Left lung (tissue), 4 donors: ENCODE measurements at regions not wholly inside any gene's neighbourhood (a gene's known extent, or its start where the extent isn't known, plus 50 kb on each side); places are given as distances from the start of the nearest gene placed in this dataset.

ENCODE experiments used
- ATAC-seq: fragments of 200-7000 bp; cut with Tn5 transposase; one replicate; pipeline ENCODE4 v1.9.1; 2020; ENCODE audit warnings: moderate library complexity
- DNase-seq, 4 donors: peaks; one replicate each; pipeline ENCODE4 v3.0.0-alpha.2; 2013 to 2020
- H3K27ac ChIP-seq, 2 donors: fragments of 200-600 bp; sonication (generic) in 1 of 2; one replicate each; pipeline versions ENCODE4 v1.5.0 to v1.8.0; 2020 to 2021
- H3K27me3 ChIP-seq, 2 donors: fragments of 200-600 bp; sonication (generic) in 1 of 2; one replicate each; pipeline versions ENCODE4 v1.5.0 to v1.8.0; 2020 to 2021
- H3K36me3 ChIP-seq, 2 donors: fragments of 200-600 bp; sonication (generic) in 1 of 2; one replicate each; pipeline versions ENCODE4 v1.5.0 to v1.8.0; 2020 to 2021
- H3K4me1 ChIP-seq, 2 donors: fragments of 200-600 bp; one replicate each; pipeline ENCODE4 v1.8.0; 2021
- H3K4me3 ChIP-seq, 2 donors: fragments of 200-600 bp; sonication (generic) in 1 of 2; one replicate each; pipeline versions ENCODE4 v1.5.0 to v1.8.0; 2020 to 2021; ENCODE audit warnings: mild to moderate bottlenecking in 1 of 2
- H3K9me3 ChIP-seq, 2 donors: fragments of 200-600 bp; sonication (generic) in 1 of 2; one replicate each; pipeline versions ENCODE4 v1.5.0 to v1.8.0; 2020 to 2021
- CTCF ChIP-seq, 2 donors: fragments of 200-600 bp; sonication (generic) in 1 of 2; IDR thresholded peaks; one replicate each; pipeline versions ENCODE4 v1.5.0 to v1.8.0; 2021; ENCODE audit warnings: antibody characterized with exemption in 2 of 2
- intact Hi-C, 2 donors: fragments of 100-400 bp; cut with DNase I; formaldehyde crosslinking; loops; one replicate each; pipeline versions ENCODE4 v1.11.2 to v1.14.2; 2022
- donor health status: DM: no; HTN: yes; CAD: no.
- donor health status: DM: no; HTN: no; CAD: no.

DNA sequence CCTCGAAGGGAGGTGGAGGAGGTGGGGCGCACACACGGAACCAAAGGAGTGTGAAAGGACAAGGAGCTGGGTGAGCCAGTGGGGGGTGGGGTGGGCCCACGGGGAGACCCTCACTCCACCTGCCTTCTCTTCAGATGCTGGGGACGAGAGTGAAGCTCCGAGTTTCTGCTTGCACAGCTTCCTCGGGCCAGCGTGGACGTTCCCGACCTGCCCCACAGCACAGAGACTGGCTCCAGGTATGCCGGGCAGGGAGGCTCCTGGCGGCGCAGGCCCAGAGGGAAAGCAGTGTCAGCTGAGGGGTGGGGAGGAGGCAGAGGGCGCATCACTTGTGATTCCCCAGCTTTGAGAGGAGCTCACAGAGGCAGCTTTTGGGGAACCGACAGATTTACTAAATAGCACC lies 98.5 kb upstream of the RPS6KA2 start:
- no peaks in the 10 kb centered on the region for H3K9me3 ChIP-seq
- intact Hi-C loops: no loop called here
- DNase-seq: no peak

DNA sequence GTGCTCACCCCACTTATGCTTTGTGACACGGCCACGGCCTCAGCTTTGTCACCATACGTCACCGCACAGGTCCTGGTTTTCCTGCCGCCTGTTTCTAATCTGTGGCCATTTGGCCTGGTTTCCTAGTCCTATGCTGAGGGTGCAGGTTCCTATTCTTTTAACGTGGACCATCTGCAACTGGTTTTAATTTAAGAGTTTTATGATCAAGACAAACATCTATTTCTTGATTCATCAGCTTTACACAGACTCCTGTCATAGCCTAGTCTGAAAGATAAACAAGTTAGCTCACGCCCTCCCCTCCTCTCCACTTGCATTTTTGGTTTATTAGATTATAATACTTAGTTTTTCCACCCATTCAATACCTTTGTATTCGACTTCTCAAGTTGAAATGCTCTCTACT lies 97.5 kb upstream of the RPS6KA2 start:
- intact Hi-C loops: no loop called here
- no peaks in the 10 kb centered on the region for H3K9me3 ChIP-seq

More for the DNA sequence above, 98.5 kb upstream of the RPS6KA2 start:
- Histone ChIP-seq H3K27me3 (no peaks in the 10 kb centered on the region), H3K27ac (no peak overlapping the region), H3K4me3 (no peak overlapping the region), H3K36me3 (no peaks in the 10 kb centered on the region), H3K4me1 (no peaks in the 10 kb centered on the region)
- ATAC-seq: no peak
- TF ChIP-seq CTCF (IDR thresholded peaks at IDR 0.05): no peak

GRCh38 chr6:166722785-166723184 lies 95.7 kb upstream of the RPS6KA2 start:
- ATAC-seq (no peak), DNase-seq (no peak)
- TF ChIP-seq CTCF (IDR thresholded peaks at IDR 0.05): no peak
- Histone ChIP-seq H3K27ac (no peak overlapping the region), H3K4me1 (no peaks in the 10 kb centered on the region), H3K36me3 (no peaks in the 10 kb centered on the region), H3K4me3 (no peak overlapping the region), H3K27me3 (no peaks in the 10 kb centered on the region), H3K9me3 (no peaks in the 10 kb centered on the region)
- intact Hi-C loops: no loop called here

More for the DNA sequence above, 97.5 kb upstream of the RPS6KA2 start:
- no peak for ATAC-seq
- H3K27ac ChIP-seq: no peak overlapping the region
- no peak for DNase-seq
- no peak overlapping the region for H3K4me3 ChIP-seq
- H3K4me1 ChIP-seq: no peaks in the 10 kb centered on the region
- H3K27me3 ChIP-seq: no peaks in the 10 kb centered on the region
- H3K36me3 ChIP-seq: no peaks in the 10 kb centered on the region
- TF ChIP-seq CTCF (IDR thresholded peaks at IDR 0.05): no peak

- TF ChIP-seq CTCF (IDR thresholded peaks at IDR 0.05): no peak
- H3K4me1 ChIP-seq: no peaks in the 10 kb centered on the region
- ATAC-seq (no peak), DNase-seq (no peak)
- H3K36me3 ChIP-seq: no peaks in the 10 kb centered on the region
- intact Hi-C loops: no loop called here
- H3K27me3 ChIP-seq: no peaks in the 10 kb centered on the region
- H3K9me3 ChIP-seq: no peaks in the 10 kb centered on the region
- H3K4me3 ChIP-seq: no peak overlapping the region
- H3K27ac ChIP-seq: no peak overlapping the region
Measured at GRCh38 chr6:166721576-166721975, 94.5 kb upstream of the RPS6KA2 start.

DNA sequence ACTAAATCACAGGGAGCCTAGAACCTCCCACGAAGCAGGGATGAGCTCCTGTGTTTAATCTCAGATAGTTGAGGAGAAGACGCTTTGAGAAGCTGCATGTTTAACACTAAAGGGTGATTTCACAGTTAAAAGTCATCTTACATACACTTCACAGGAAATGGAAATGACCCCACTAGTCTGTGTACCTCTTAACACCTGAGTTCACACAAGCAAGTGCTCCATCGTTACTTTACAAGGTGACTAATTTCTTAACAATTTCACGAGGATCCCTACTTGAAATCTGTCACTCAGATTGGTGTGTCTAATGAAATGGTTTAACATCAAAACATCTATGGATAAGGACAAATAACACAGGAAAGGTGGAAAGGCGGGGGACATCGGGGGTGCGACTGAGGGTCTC lies 93.8 kb upstream of the RPS6KA2 start:
- no peaks in the 10 kb centered on the region for H3K9me3 ChIP-seq
- no peak overlapping the region for H3K27ac ChIP-seq
- H3K4me3 ChIP-seq: no peak overlapping the region
- intact Hi-C loops: no loop called here
- ATAC-seq (peak; percentile 79), DNase-seq (no peak)
- TF ChIP-seq CTCF (IDR thresholded peaks at IDR 0.05): no peak
- no peaks in the 10 kb centered on the region for H3K27me3 ChIP-seq
- H3K36me3 ChIP-seq: no peaks in the 10 kb centered on the region
- no peaks in the 10 kb centered on the region for H3K4me1 ChIP-seq
